Astrocyte (in vitro differentiated cells and primary cell): ENCODE measurements at regions not wholly inside any gene's neighbourhood (a gene's known extent, or its start where the extent isn't known, plus 50 kb on each side); places are given as distances from the start of the nearest gene placed in this dataset.

Experiments
- EZH2 ChIP-seq: IDR thresholded peaks from 2 replicates; pipeline ENCODE4 v1.6.1; 2012; ENCODE audit warnings: mild to moderate bottlenecking, low read length, inconsistent platforms; ENCODE audit not compliant: insufficient read depth
- TF ChIP-seq, protein P1 (sequence below): IDR thresholded peaks from 2 replicates; pipeline ENCODE4 v1.5.1; 2011; ENCODE audit warnings: low read depth, mild to moderate bottlenecking, inconsistent platforms, low read length, moderate library complexity; ENCODE audit not compliant: insufficient read depth

DNA sequence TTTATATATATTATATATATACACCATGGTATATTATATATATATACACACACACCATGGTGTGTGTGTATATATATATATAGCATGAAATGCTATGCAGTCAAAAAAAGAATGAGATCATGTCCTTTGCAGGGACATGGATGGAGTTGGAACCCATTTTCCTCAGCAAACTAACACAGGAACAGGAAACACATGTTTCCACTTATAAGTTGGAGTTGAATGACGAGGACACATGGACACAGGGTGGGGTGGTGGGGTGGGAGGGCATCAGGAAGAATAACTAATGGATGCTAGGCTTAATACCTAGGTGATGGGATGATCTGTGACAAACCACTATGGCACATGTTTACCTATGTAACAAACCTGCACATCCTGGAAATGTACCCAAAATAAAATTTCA lies 293.6 kb upstream of the NDST3 start:
- TF ChIP-seq, protein P1, sequence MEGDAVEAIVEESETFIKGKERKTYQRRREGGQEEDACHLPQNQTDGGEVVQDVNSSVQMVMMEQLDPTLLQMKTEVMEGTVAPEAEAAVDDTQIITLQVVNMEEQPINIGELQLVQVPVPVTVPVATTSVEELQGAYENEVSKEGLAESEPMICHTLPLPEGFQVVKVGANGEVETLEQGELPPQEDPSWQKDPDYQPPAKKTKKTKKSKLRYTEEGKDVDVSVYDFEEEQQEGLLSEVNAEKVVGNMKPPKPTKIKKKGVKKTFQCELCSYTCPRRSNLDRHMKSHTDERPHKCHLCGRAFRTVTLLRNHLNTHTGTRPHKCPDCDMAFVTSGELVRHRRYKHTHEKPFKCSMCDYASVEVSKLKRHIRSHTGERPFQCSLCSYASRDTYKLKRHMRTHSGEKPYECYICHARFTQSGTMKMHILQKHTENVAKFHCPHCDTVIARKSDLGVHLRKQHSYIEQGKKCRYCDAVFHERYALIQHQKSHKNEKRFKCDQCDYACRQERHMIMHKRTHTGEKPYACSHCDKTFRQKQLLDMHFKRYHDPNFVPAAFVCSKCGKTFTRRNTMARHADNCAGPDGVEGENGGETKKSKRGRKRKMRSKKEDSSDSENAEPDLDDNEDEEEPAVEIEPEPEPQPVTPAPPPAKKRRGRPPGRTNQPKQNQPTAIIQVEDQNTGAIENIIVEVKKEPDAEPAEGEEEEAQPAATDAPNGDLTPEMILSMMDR = no peak
- TF ChIP-seq EZH2 = no peak
